ENCODE measurements at regions not wholly inside any gene's neighbourhood (a gene's known extent, or its start where the extent isn't known, plus 50 kb on each side); places are given as distances from the start of the nearest gene placed in this dataset.
"Not testable (repeated sequence)": the region's sequence is repeated elsewhere in the genome, so short reads cannot be mapped to it uniquely, and the experiment has no call there.

DNA sequence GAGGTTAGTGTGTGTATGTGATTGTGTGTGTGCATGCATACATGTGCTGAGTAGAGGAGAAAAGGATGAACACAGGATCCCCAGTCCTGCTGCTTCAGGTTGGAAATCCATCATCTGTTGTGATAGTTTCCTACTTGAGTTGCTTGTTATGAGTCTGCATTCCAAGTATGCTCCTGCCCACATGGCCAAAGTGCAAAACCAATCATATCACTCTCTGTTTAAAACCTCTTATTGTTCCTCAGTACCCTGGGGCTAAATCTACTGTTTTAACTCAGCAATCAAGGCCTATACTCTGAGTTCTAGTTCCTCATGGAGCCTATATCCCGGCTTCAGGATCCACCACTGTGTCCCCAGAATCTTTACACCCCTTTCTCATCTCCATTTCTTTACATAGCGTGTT is 139.9 kb upstream of the TLE3 start:
- no peak for DNase-seq (ENCODE audit: low read depth)
- H3K4me3 ChIP-seq (ENCODE audit: control insufficient read depth, low read depth, low read length) = no peak overlapping the region
- TF ChIP-seq, protein P1, sequence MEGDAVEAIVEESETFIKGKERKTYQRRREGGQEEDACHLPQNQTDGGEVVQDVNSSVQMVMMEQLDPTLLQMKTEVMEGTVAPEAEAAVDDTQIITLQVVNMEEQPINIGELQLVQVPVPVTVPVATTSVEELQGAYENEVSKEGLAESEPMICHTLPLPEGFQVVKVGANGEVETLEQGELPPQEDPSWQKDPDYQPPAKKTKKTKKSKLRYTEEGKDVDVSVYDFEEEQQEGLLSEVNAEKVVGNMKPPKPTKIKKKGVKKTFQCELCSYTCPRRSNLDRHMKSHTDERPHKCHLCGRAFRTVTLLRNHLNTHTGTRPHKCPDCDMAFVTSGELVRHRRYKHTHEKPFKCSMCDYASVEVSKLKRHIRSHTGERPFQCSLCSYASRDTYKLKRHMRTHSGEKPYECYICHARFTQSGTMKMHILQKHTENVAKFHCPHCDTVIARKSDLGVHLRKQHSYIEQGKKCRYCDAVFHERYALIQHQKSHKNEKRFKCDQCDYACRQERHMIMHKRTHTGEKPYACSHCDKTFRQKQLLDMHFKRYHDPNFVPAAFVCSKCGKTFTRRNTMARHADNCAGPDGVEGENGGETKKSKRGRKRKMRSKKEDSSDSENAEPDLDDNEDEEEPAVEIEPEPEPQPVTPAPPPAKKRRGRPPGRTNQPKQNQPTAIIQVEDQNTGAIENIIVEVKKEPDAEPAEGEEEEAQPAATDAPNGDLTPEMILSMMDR (IDR thresholded peaks at IDR 0.05; ENCODE audit: control insufficient read depth, insufficient read depth, low read depth, low read length, missing control alignments) = no peak

DNA sequence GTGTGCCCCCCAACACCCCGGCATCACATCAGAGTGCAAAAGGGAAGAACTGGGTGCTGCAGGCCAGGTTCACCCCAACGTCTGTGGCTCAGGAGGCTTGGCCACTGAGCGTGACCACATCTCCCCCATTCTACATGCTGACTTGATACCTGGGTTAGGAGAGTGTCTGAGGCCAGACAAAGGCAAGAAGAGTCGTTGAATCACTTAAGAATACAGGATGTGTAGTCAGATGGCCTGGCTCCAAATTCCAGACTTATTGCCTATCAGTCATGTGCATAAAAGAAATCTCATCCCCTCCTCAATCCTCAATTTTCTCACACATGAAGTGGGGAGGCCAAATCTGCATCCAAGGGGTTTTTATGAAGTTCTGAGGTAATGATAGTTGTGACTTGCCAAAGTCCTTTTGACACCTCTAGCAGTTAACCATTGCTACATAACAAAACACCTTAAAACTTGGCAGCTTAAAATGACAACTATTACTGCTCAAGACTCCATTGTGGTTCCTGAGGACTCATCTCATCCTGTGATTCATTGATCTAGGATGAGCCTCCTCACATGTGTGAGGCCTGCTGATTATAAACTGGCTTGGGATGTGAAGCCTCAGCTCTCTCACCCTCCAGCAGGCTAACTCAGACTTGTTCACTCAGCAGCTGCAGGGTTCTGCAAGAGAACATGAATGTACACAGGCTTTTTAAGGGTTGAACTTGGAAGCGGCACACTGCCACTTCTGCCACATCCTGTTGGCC is 138.8 kb upstream of the TLE3 start:
- peak; percentile 65 for DNase-seq (ENCODE audit: low read depth)
- H3K4me3 ChIP-seq (ENCODE audit: control insufficient read depth, low read depth, low read length) = no peak overlapping the region
- TF ChIP-seq, protein P1 (IDR thresholded peaks at IDR 0.05; ENCODE audit: control insufficient read depth, insufficient read depth, low read depth, low read length, missing control alignments) = no peak

DNA sequence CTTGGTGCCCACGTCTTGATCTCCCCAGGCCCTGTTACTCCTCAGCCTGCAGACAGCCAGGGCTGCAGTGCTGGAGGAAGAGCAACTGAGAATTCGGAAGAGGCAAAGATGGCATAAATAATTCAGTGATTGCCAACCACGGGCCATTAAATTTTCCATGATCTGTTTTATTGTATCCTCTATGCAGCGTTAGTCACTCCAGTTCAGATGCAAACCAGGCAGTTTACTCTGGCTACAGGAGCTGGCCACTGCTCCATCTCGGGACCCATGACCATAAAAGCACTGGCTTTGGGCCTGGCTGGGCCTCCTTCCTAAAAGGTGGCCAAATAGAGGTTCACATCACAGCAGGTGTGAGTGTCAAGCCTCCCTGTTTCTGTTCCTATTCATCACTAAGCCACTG is 137.6 kb upstream of the TLE3 start:
- H3K4me3 ChIP-seq (ENCODE audit: control insufficient read depth, low read depth, low read length) = no peak overlapping the region
- DNase-seq (ENCODE audit: low read depth) = peak; percentile 35
- TF ChIP-seq, protein P1 (IDR thresholded peaks at IDR 0.05; ENCODE audit: control insufficient read depth, insufficient read depth, low read depth, low read length, missing control alignments) = no peak

DNA sequence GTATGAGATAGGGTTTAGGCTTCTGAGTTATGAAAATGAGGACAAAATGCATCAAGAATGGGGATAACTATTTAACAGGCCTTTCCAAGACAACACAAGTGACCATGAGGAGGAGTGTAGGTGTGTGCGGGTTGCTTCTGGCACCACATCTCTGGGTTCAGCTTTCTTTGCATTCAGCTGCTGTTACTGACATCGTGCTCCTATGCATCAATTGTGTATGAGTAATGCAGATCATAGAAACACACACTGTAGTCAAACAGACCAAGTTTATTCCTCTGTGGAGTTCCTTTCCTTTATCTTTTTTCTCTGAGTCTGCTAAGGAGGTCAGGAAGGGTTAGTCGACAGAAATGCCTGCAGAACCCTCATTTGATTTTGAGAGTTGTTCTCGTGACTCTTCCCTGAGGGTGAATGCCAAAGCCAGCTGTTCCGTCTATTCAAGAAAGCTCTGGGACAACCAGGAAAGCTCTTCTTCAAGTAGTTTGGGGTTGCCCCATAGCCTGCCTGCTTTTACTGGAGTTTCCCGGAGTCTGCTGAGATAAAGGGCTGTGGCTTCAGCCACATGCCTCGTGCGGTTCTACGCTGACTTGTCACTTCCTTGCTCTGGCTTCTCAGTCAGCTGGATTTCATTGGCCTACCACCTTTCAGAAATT is 136.7 kb upstream of the TLE3 start:
- H3K4me3 ChIP-seq (ENCODE audit: control insufficient read depth, low read depth, low read length) = no peak overlapping the region
- TF ChIP-seq, protein P1 (IDR thresholded peaks at IDR 0.05; ENCODE audit: control insufficient read depth, insufficient read depth, low read depth, low read length, missing control alignments) = no peak
- peak; percentile 93 for DNase-seq (ENCODE audit: low read depth)

DNA sequence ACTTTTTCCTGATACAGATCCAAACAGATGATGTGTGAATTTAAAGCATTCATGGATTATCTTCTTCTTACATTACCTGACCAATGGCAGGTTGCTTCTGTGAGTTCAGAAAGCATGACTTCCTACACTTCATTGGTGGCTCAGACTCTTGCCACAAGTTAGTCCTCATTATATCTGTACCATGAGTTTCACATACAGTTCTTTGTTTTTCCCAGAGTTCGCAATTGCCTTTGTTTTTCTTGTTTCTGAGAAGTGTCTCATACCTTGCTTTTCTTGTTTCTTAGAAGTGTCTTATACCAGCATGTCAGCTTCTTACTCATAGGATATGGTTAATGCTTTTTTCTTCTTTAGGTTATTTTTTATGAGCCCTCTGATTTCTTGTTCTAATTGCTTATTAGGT is 133.8 kb upstream of the TLE3 start:
- H3K4me3 ChIP-seq (ENCODE audit: control insufficient read depth, low read depth, low read length) = no peak overlapping the region
- DNase-seq (ENCODE audit: low read depth) = no peak
- TF ChIP-seq, protein P1 (IDR thresholded peaks at IDR 0.05; ENCODE audit: control insufficient read depth, insufficient read depth, low read depth, low read length, missing control alignments) = no peak

DNA sequence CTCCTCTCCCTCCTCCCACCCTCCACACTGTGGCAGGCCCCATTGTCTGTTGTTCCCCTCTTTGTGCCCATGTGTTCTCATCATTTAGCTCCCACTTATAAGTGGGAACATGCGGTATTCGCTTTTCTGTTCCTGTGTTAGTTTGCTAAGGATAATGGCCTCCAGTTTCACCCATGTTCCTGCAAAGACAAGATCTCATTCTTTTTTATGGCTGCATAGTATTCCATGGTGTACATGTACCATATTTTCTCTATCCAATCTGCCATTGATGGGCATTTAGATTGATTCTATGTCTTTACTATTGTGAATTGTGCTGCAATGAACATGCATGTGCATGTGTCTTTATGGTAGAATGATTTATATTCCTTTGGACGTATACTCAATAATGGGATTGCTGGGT is 130.2 kb upstream of the TLE3 start:
- not testable (repeated sequence) for H3K4me3 ChIP-seq (ENCODE audit: control insufficient read depth, low read depth, low read length); DNase-seq (ENCODE audit: low read depth)

DNA sequence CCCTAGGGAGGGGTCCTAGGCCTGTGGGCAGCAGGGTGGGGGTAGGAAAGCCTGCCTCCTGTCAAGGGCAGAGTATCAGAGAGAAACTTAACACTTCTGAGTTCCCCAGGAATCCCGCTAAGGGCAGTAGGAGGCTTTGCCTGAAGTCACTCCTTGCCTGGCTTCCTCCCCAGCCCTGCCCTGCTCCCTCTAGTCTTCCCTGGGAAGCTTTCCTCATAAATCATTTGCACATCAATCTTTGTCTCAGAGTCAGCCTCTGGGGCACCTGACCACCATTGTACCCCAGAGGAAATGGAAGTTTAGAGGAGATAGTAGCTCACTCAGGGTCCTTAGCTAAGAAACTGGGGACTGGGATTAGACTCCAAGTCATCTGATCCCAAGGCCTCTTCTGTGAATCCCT is 129.4 kb upstream of the TLE3 start:
- TF ChIP-seq, protein P1 (IDR thresholded peaks at IDR 0.05; ENCODE audit: control insufficient read depth, insufficient read depth, low read depth, low read length, missing control alignments) = no peak
- no peak for DNase-seq (ENCODE audit: low read depth)
- no peak overlapping the region for H3K4me3 ChIP-seq (ENCODE audit: control insufficient read depth, low read depth, low read length)

Measured in AG09309 (cell line).